Endodermal cell (in vitro differentiated cells): ENCODE measurements at regions not wholly inside any gene's neighbourhood (a gene's known extent, or its start where the extent isn't known, plus 50 kb on each side); places are given as distances from the start of the nearest gene placed in this dataset.

Source experiments
- DNase-seq: peaks from one replicate; pipeline ENCODE4 v3.0.0-alpha.2; 2017
- H3K27ac ChIP-seq: 2 replicates; pipeline ENCODE4 v1.5.1; 2013; ENCODE audit warnings: mild to moderate bottlenecking, low read depth, low read length, moderate library complexity
- H3K27me3 ChIP-seq: 2 replicates; pipeline ENCODE4 v1.6.1; 2013; ENCODE audit warnings: mild to moderate bottlenecking, low read length, moderate library complexity; ENCODE audit not compliant: insufficient read depth, control insufficient read depth, poor library complexity, severe bottlenecking
- H3K36me3 ChIP-seq: 2 replicates; pipeline ENCODE4 v1.7.0; 2013; ENCODE audit warnings: mild to moderate bottlenecking, low read length, moderate library complexity; ENCODE audit not compliant: control insufficient read depth, insufficient read depth
- H3K4me1 ChIP-seq: one replicate; pipeline ENCODE4 v1.7.0; 2013; ENCODE audit warnings: low read length; ENCODE audit not compliant: control insufficient read depth, insufficient read depth
- H3K4me3 ChIP-seq: 2 replicates; pipeline ENCODE4 v1.5.1; 2013; ENCODE audit warnings: mild to moderate bottlenecking, low read length, moderate library complexity
- H3K9ac ChIP-seq: 2 replicates; pipeline ENCODE4 v1.6.1; 2013; ENCODE audit warnings: mild to moderate bottlenecking, low read length, moderate library complexity; ENCODE audit not compliant: poor library complexity, severe bottlenecking; ENCODE audit errors: extremely low read depth
- H3K9me3 ChIP-seq: 2 replicates; pipeline ENCODE4 v1.6.1; 2013; ENCODE audit warnings: mild to moderate bottlenecking, low read length, moderate library complexity; ENCODE audit not compliant: control insufficient read depth
- H3K27ac Mint-ChIP-seq: 2 replicates; pipeline ENCODE4 v1.8.0; 2020; ENCODE audit warnings: mixed read lengths
- H3K27me3 Mint-ChIP-seq: 2 replicates; pipeline ENCODE4 v1.8.0; 2021; ENCODE audit warnings: mild to moderate bottlenecking, mixed read lengths; ENCODE audit not compliant: insufficient read depth
- H3K36me3 Mint-ChIP-seq: 2 replicates; pipeline ENCODE4 v1.8.0; 2020; ENCODE audit warnings: low read depth, mixed read lengths
- H3K4me1 Mint-ChIP-seq: 2 replicates; pipeline ENCODE4 v1.8.0; 2020; ENCODE audit warnings: mixed read lengths
- H3K4me3 Mint-ChIP-seq: 2 replicates; pipeline ENCODE4 v1.8.0; 2020; ENCODE audit warnings: mild to moderate bottlenecking, moderate library complexity, mixed read lengths
- H3K9me3 Mint-ChIP-seq: 2 replicates; pipeline ENCODE4 v1.8.0; 2020; ENCODE audit warnings: mild to moderate bottlenecking, mixed read lengths
- whole genome bisulfite sequencing, 2 experiments: methylation state at CpG; one replicate each; pipeline versions ENCODE4 v1.1.5 to v1.1.7; 2013; ENCODE audit warnings: missing lambda C conversion rate in 2 of 2, mixed read lengths in 1 of 2; ENCODE audit not compliant: insufficient coverage in 1 of 2, insufficient read length in 1 of 2; 5-methylcytosine and 5-hydroxymethylcytosine counted together
- TF ChIP-seq, protein P1 (sequence below): fragments of 200-600 bp; sonication (generic); conservative IDR thresholded peaks from 2 replicates; pipeline ENCODE4 v1.5.0; 2021; ENCODE audit warnings: antibody characterized with exemption, mild to moderate bottlenecking

DNA sequence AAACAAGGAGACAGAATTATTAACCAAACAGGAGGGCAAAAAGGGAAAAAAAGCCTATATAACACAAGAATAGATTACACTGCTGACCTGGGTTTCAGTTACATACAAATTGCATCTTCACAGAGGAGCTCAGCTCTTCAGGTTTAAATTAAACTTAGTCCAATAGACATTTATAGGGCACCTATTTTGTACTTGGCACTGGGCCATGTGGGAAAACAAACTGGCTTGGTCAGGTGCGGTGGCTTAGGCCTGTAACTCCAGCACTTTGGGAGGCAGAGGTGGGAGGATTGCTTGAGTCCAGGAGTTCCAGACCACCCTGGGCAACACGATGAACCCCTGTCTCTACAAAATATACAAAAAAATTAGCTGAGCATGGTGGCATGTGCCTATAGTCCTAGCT lies 62.3 kb upstream of the CCDC6 start:
- no peaks in the 10 kb centered on the region for H3K27me3 ChIP-seq
- TF ChIP-seq, protein P1, sequence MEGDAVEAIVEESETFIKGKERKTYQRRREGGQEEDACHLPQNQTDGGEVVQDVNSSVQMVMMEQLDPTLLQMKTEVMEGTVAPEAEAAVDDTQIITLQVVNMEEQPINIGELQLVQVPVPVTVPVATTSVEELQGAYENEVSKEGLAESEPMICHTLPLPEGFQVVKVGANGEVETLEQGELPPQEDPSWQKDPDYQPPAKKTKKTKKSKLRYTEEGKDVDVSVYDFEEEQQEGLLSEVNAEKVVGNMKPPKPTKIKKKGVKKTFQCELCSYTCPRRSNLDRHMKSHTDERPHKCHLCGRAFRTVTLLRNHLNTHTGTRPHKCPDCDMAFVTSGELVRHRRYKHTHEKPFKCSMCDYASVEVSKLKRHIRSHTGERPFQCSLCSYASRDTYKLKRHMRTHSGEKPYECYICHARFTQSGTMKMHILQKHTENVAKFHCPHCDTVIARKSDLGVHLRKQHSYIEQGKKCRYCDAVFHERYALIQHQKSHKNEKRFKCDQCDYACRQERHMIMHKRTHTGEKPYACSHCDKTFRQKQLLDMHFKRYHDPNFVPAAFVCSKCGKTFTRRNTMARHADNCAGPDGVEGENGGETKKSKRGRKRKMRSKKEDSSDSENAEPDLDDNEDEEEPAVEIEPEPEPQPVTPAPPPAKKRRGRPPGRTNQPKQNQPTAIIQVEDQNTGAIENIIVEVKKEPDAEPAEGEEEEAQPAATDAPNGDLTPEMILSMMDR, result no peak
- no peaks in the 10 kb centered on the region for H3K36me3 ChIP-seq
- no peaks in the 10 kb centered on the region for H3K9me3 ChIP-seq
- no peak overlapping the region for H3K27ac ChIP-seq
- 92 to 100% methylated on average over 1 to 2 of the region's 2 CpGs for WGBS, 2 experiments
- Mint-ChIP-seq H3K27ac (no peak overlapping the region), H3K36me3 (no peaks in the 10 kb centered on the region), H3K4me3 (no peak overlapping the region), H3K9me3 (no peaks in the 10 kb centered on the region), H3K4me1 (peaks cover 9% of the 10 kb centered on the region), H3K27me3 (no peaks in the 10 kb centered on the region)
- peaks cover 13% of the 10 kb centered on the region for H3K4me1 ChIP-seq
- no peak overlapping the region for H3K9ac ChIP-seq
- DNase-seq, result no peak
- no peak overlapping the region for H3K4me3 ChIP-seq

DNA sequence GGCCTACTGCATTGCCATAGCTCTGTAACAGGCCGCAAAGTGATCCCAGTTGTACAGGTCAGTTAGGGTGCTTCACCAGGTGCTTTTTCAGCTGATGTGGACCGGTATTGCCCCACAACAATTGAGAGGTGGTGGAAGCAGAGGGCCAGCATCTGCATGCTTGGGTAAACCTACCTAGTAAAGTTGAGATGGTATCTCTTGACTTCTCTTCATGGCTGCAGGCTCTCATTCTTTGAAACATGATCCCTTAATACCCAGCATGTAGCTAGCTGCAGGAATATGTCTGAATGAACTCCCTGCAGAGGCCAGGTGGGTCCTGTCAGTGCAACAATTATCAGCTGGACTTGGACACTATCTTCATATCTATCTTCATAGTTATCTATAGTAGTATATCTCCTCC lies 60.7 kb upstream of the CCDC6 start:
- Mint-ChIP-seq H3K27me3 (no peaks in the 10 kb centered on the region), H3K9me3 (no peaks in the 10 kb centered on the region), H3K36me3 (no peaks in the 10 kb centered on the region), H3K4me1 (peaks cover 9% of the 10 kb centered on the region), H3K4me3 (no peak overlapping the region), H3K27ac (no peak overlapping the region)
- H3K9me3 ChIP-seq, result no peaks in the 10 kb centered on the region
- 71 to 72% methylated on average over 1 to 2 of the region's 2 CpGs for WGBS, 2 experiments
- H3K27me3 ChIP-seq, result no peaks in the 10 kb centered on the region
- peaks cover 13% of the 10 kb centered on the region for H3K4me1 ChIP-seq
- no peak for DNase-seq
- H3K9ac ChIP-seq, result no peak overlapping the region
- H3K27ac ChIP-seq, result no peak overlapping the region
- no peak overlapping the region for H3K4me3 ChIP-seq
- no peaks in the 10 kb centered on the region for H3K36me3 ChIP-seq
- TF ChIP-seq, protein P1, result no peak

DNA sequence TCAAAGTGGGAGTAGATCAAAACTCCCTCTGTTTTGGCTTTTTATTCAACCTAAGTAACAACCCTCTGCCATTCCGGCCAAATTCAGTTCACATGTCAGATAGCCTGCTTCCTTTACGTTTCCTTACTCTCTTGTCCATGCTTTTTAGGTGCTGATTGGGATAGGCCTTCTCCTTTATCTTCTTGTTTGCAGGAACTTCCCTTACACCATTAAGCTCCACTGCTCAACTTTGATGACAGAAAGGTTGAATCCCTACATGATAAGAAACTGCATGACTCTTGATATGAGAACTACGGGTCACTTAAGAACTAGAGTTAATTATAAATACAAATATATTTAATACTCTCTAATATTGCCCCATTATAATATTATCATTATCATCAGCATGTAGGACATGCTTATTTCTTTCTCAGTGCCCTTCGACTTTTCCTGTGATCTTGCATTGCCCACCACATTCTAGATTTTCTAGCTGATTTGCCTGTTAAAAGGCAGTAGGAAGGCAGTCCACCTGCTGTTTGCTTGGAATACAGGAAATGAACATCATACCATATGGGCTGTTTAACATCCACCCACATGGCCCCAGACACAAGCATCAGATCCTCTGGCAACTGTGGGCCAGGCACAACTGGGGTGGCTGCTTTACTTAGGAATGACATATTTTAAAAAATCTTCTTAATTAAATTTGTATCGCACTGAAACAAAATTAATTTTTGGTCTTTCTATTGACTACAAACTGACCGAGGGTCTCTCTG lies 59.7 kb upstream of the CCDC6 start:
- WGBS, 2 experiments, result 82 to 87% methylated on average over 2 to 6 of the region's 6 CpGs
- H3K27ac ChIP-seq, result no peak overlapping the region

More for the DNA sequence above, 59.7 kb upstream of the CCDC6 start:
- Histone ChIP-seq H3K9ac (no peak overlapping the region), H3K4me1 (peaks cover 13% of the 10 kb centered on the region), H3K27me3 (no peaks in the 10 kb centered on the region), H3K4me3 (no peak overlapping the region), H3K9me3 (no peaks in the 10 kb centered on the region), H3K36me3 (no peaks in the 10 kb centered on the region)
- H3K27me3 Mint-ChIP-seq, result no peaks in the 10 kb centered on the region
- no peaks in the 10 kb centered on the region for H3K9me3 Mint-ChIP-seq
- H3K4me1 Mint-ChIP-seq, result peaks cover 9% of the 10 kb centered on the region
- H3K36me3 Mint-ChIP-seq, result no peaks in the 10 kb centered on the region
- H3K27ac Mint-ChIP-seq, result peak overlapping the region; percentile 35
- TF ChIP-seq, protein P1, result no peak
- DNase-seq, result no peak
- no peak overlapping the region for H3K4me3 Mint-ChIP-seq
